ENCODE measurements at regions not wholly inside any gene's neighbourhood (a gene's known extent, or its start where the extent isn't known, plus 50 kb on each side); places are given as distances from the start of the nearest gene placed in this dataset.
"Not testable (repeated sequence)": the region's sequence is repeated elsewhere in the genome, so short reads cannot be mapped to it uniquely, and the experiment has no call there.

GRCh38 chr6:28623242-28623641 is 97.6 kb downstream of the GPX5 start:
- DNase-seq (ENCODE audit: low read depth in 2 of 2): not testable (repeated sequence)

- DNase-seq (ENCODE audit: low read depth in 2 of 2): not testable (repeated sequence)
Measured at GRCh38 chr6:28626386-28626785, 100.7 kb downstream of the GPX5 start.

GRCh38 chr6:28632326-28632851 is 106.7 kb downstream of the GPX5 start:
- DNase-seq (ENCODE audit: low read depth in 2 of 2): no peak

GRCh38 chr6:28633445-28634215 is 107.9 kb downstream of the GPX5 start:
- no peak for DNase-seq (ENCODE audit: low read depth in 2 of 2)

- DNase-seq (ENCODE audit: low read depth in 2 of 2): no peak
Measured at GRCh38 chr6:28634411-28634760, 108.7 kb downstream of the GPX5 start.

GRCh38 chr6:28634761-28635546 is 109.3 kb downstream of the GPX5 start:
- DNase-seq (ENCODE audit: low read depth in 2 of 2): no peak

- no peak for DNase-seq (ENCODE audit: low read depth in 2 of 2)
Measured at GRCh38 chr6:28635547-28636158, 110.0 kb downstream of the GPX5 start.

GRCh38 chr6:28638787-28639430 is 113.2 kb downstream of the GPX5 start:
- no peak for DNase-seq (ENCODE audit: low read depth in 2 of 2)

GRCh38 chr6:28639445-28640290 is 114.0 kb downstream of the GPX5 start:
- not testable (repeated sequence) for DNase-seq (ENCODE audit: low read depth in 2 of 2)

GRCh38 chr6:28643017-28643740 is 117.5 kb downstream of the GPX5 start:
- DNase-seq (ENCODE audit: low read depth in 2 of 2): no peak

GRCh38 chr6:28646650-28647049 is 121.0 kb downstream of the GPX5 start:
- no peak for DNase-seq (ENCODE audit: low read depth in 2 of 2)

- DNase-seq (ENCODE audit: low read depth in 2 of 2): no peak
Measured at GRCh38 chr6:28648035-28648877, 122.6 kb downstream of the GPX5 start.

- DNase-seq (ENCODE audit: low read depth in 2 of 2): no peak
Measured at GRCh38 chr6:28648878-28649375, 123.2 kb downstream of the GPX5 start.

- no peak for DNase-seq (ENCODE audit: low read depth in 2 of 2)
Measured at GRCh38 chr6:28651161-28651560, 125.5 kb downstream of the GPX5 start.

GRCh38 chr6:28653876-28654275 is 128.2 kb downstream of the GPX5 start:
- DNase-seq (ENCODE audit: low read depth in 2 of 2): no peak

- no peak for DNase-seq (ENCODE audit: low read depth in 2 of 2)
Measured at GRCh38 chr6:28655164-28655563, 129.5 kb downstream of the GPX5 start.

GRCh38 chr6:28656715-28657114 is 131.0 kb downstream of the GPX5 start:
- DNase-seq (ENCODE audit: low read depth in 2 of 2): no peak

GRCh38 chr6:28657381-28657768 is 131.7 kb downstream of the GPX5 start:
- DNase-seq (ENCODE audit: low read depth in 2 of 2): no peak

- no peak for DNase-seq (ENCODE audit: low read depth in 2 of 2)
Measured at GRCh38 chr6:28657769-28658465, 132.2 kb downstream of the GPX5 start.
